DMS53 treated with DMSO at 0.1 percent for 48 hours (cell line): ENCODE measurements at regions not wholly inside any gene's neighbourhood (a gene's known extent, or its start where the extent isn't known, plus 50 kb on each side); places are given as distances from the start of the nearest gene placed in this dataset.

ENCODE experiments used
- DNase-seq: peaks from one replicate; lab custom pipeline; 2025; ENCODE audit not compliant: unreplicated experiment; lab: John Stamatoyannopoulos, UW

GRCh38 chr3:17955411-17955810, 213.0 kb upstream of the TBC1D5 start:
- DNase-seq: no peak

GRCh38 chr3:17954801-17955200, 212.4 kb upstream of the TBC1D5 start:
- no peak for DNase-seq

DNA sequence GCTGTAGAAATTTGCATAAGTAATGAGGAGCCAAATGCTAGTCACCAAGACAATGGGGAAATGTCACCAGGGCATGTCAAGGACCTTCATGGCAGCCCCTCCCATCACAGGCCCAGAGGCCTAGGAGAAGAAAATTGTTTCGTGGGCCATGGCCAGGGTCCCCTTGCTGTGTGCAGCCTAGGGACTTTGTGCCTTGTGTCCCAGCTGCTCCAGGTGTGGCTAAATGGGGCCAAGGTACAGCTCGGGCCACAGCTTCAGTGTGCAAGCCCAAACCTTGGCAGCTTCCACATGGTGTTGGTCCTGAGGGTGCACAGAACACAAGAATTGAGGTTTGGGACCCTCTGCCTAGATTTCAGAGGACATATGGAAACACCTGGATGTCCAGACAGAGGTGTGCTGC, 208.8 kb upstream of the TBC1D5 start:
- DNase-seq: no peak

- no peak for DNase-seq
Observed at GRCh38 chr3:17949101-17949500, 206.7 kb upstream of the TBC1D5 start.

DNA sequence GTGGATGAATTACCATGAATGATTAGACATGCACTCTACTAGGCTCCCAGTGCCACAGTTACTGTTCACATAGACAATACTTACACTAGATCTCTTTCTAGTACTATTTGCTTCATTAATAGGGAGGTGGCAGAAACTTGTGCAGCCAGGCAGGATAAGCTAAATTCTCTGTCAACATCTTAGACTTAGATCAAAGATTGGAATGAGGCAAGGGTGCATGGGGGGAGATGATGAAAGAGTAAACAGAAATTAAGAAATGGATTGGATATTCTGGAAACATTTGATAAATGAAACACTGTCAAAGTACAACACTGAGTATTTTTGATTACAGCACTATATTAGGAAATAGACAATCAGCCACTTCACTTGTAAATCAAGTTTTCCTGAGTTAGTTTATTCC, 205.4 kb upstream of the TBC1D5 start:
- DNase-seq: no peak

DNA sequence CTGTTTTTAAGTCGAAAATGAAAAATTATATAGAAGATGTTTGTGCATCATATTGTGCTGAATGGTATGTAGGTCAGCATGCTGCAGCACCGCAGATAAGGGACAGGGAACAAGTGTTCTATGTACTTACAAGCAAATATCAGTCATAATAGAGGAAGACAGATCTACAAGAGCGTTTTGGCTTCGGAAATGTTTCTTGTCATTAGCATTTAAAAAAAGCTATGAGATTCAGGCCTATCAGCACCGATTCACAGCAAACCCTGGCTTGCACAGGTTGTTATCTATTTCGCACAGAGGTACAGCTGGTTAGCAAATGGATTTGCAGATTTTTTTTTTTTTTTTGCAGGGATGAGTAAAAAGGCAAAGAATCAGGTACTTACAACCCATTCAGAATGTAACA, 204.2 kb upstream of the TBC1D5 start:
- no peak for DNase-seq

DNA sequence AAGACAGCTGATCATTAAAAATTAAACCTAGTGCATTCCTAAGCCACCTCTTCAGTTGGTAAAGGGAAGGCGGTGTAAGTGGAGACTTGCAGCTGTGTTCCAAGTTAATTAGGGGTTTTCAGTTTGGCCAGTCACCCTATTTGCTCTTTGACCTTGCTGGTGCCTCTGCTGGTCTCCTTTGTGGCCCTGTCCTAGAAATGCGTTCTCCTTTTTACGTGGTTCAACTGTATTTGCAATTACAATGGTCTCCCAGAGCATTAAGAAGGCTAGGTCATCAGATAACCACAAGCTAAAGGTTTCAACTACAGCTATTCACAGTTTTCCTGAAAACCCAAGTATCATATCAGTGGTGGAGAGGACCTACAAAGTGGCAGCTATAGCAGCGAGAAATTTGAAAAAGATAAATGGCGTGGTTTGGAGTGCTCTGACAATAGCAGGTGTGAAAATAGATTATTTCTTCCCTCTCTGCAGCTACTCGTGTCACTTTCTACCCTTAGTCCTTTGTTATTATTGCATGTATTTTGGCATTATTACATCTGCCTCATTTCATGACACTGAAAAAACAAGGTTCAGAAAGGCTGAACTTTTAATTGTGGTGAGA, 203.5 kb upstream of the TBC1D5 start:
- DNase-seq: no peak

DNA sequence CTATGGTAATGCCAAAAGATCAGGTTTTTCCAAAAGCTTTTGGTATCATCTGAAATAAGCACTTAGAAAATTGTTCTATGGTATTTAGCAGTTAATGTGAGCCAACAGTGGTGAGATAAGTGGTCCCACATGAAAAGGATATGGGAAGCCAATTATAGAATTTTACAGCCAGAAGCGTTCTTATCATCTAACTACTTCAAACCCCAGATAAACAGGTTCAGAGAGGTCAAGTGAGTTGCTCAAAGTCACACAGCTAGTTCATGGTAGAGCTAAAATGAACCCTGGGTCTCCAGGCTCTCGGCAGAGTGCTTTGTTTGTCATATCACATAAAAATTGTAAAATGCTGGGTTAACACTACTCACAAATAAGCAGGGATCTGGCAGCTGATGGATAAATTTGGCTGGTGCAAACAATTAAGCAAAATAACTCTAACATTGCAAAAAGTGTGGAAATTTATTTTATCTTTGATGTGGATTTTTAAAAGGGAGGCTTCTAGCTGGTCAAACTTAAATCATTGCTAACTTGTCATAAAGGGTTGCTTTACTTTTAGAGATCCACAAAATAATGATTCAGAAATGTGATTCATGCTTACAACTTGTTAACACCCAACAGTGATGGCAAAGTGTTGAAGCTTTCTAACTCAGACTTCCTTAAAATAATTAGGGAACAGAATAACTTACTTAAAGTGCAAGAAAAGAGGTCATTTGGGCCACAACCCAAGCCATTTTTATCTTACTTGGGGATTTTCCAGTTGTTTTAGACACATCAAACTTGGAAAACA, 202.8 kb upstream of the TBC1D5 start:
- DNase-seq: no peak

DNA sequence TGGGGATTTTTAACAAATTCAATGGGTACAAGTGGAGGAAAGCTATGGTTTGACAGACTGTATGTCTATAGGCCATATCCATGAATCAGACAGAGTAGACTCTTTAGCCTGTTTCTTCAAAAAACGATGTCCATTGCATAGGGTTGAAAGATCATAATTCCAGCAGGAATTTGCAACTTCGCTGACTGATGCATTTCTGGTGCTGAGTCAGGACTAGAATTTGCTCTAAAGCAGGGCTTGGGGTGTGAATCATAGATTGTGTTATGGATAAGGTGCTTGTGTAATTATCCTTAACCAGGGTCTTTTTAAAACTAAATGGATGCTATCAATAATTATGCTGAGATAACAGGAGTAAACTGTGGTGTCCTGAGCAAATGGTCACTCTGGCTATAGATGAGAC, 200.4 kb upstream of the TBC1D5 start:
- DNase-seq: no peak

- no peak for DNase-seq
Observed at GRCh38 chr3:17941766-17942165, 199.3 kb upstream of the TBC1D5 start.

- DNase-seq: no peak
Observed at GRCh38 chr3:17941152-17941551, 198.7 kb upstream of the TBC1D5 start.

GRCh38 chr3:17939157-17939556, 196.7 kb upstream of the TBC1D5 start:
- DNase-seq: no peak

DNA sequence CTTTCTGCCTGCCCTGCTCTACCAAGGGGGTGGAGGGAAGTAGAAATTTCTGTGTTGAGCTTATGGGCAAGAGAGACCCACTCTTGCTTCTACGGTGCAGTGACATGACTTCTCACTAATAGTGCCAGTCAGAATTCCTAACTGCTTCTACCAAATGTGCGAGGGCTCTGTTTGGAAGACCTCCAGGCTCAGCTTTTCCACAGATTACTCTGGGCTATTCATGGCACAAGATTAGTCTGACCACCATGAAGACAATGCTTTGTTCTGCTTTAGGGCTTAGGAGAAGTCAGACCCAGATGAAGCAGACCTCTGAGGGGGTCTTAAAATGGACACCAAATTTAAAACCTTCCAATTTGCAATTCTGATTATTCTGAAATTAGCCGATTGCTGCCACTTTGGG, 195.9 kb upstream of the TBC1D5 start:
- DNase-seq: no peak

GRCh38 chr3:17936736-17937480, 194.5 kb upstream of the TBC1D5 start:
- DNase-seq: no peak

GRCh38 chr3:17935222-17935621, 192.8 kb upstream of the TBC1D5 start:
- no peak for DNase-seq

DNA sequence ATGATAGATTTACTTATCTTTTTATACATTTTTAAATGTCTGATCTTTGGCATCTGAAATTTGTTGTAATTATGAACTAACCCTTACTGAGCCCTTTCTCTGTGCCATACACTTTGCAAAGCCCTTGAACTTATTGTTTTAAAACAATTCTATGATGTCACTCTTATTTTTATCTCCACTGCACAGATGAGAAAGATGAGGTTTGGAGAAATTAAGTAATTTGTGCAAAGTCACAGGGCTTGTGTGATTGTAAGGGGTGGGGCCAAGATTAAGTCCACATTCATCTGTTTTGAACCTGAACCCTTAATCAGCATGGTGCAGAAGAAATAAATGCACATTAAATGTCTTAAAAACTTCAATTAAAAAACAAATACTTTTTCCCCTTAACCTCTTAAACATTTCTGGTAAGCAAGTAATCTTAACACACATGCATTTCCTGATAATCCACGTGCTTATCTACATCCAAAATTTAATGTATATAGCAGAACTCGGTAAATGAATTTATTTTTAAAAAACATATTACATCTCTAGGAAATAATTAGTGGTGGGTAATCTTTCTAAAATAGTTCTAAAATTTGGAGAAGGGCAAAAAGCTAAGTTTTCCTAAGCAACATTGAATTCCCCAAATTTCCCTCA, 189.8 kb upstream of the TBC1D5 start:
- no peak for DNase-seq

DNA sequence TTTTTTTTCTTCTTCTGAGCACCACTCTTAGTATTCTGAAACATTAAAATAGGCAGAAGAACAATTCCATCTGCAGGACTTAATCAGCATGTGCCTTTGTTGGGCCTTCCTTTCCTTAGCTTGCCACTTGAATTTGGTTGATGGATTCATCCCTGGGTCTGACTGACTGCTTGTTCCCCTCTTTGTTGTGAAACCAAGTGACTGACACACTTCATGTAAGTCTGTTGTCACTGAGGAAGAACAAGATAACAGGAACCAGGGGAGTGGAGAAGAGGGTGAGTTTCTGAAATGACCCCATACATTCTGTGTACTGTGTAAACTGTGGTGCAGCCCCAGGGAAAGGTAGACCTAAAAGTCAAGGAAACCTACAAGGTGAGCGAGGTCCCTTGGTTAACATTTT, 188.7 kb upstream of the TBC1D5 start:
- no peak for DNase-seq

- no peak for DNase-seq
Observed at GRCh38 chr3:17928502-17929145, 186.2 kb upstream of the TBC1D5 start.

DNA sequence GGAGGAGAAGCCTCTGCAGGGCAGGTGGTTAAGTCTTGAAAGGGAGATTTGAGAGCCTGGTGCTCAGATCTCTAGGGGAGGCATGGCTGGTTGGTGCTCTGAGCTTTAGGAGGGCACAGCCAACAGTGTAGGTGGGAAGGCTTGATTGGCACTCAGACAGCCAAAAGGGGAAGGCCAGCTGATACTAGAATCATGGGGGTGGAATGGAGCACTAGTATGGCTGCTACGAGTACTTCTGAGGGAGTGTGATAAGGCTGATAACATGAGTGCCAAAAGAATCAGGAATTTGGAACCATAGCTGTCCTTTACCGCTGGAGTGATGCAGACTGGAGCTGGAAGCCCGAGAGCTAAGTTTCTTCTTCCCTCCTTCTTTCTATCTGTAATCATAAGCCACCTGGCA, 184.6 kb upstream of the TBC1D5 start:
- no peak for DNase-seq

- DNase-seq: no peak
Observed at GRCh38 chr3:17915341-17915740, 172.9 kb upstream of the TBC1D5 start.

GRCh38 chr3:17913359-17913758, 170.9 kb upstream of the TBC1D5 start:
- DNase-seq: no peak
